ENCODE measurements at regions not wholly inside any gene's neighbourhood (a gene's known extent, or its start where the extent isn't known, plus 50 kb on each side); places are given as distances from the start of the nearest gene placed in this dataset.

GRCh38 chr6:88358846-88359245 lies 192.7 kb upstream of the CNR1 start:
- TF ChIP-seq, protein P1, sequence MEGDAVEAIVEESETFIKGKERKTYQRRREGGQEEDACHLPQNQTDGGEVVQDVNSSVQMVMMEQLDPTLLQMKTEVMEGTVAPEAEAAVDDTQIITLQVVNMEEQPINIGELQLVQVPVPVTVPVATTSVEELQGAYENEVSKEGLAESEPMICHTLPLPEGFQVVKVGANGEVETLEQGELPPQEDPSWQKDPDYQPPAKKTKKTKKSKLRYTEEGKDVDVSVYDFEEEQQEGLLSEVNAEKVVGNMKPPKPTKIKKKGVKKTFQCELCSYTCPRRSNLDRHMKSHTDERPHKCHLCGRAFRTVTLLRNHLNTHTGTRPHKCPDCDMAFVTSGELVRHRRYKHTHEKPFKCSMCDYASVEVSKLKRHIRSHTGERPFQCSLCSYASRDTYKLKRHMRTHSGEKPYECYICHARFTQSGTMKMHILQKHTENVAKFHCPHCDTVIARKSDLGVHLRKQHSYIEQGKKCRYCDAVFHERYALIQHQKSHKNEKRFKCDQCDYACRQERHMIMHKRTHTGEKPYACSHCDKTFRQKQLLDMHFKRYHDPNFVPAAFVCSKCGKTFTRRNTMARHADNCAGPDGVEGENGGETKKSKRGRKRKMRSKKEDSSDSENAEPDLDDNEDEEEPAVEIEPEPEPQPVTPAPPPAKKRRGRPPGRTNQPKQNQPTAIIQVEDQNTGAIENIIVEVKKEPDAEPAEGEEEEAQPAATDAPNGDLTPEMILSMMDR (IDR thresholded peaks at IDR 0.05): no peak
- no peak for TF ChIP-seq EZH2 (IDR thresholded peaks at IDR 0.05; ENCODE audit: borderline replicate concordance, insufficient read depth, low read depth, low read length, poor library complexity, severe bottlenecking)

Measured in B cell (primary cell).